ENCODE measurements at regions not wholly inside any gene's neighbourhood (a gene's known extent, or its start where the extent isn't known, plus 50 kb on each side); places are given as distances from the start of the nearest gene placed in this dataset.

DNA sequence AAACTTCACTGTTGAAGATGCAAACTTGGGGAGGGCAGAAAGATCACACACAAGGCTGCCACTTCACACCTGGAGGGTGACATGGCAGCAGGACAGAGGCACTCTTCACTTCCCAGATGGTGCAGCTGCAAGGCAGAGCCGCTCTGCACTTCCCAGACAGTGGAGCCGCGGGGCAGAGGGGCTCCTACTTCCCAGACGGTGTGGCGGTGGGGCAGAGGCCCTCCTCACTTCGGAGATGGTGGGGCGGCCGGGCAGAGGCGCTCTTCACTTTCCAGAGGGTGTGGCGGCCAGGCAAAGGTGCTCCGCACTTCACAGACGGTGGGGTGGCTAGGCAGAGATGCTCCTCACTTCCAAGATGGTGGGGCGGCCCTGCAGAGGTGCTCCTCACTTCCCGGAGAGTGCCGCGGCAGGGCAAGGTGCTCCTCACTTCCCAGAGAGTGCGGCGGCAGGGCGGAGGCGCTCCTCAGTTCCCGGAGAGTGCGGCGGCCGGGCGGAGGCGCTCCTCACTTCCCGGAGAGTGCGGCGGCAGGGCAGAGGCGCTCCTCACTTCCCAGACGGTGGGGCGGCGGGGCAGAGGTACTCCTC, 58.3 kb upstream of the PPP1R9A start:
- H3K9me3 Mint-ChIP-seq = peaks cover 0 to 18% (median 3%) of the 10 kb centered on the region in 7 donors
- Histone ChIP-seq H3K9me3 (ENCODE audit: control insufficient read depth in 2 of 2, low read length in 2 of 2) (peaks cover 2 to 3% of the 10 kb centered on the region in 2 experiments), H3K36me3 (ENCODE audit: control insufficient read depth, insufficient read depth, low read length) (no peaks in the 10 kb centered on the region), H3K4me1 (ENCODE audit: control insufficient read depth, insufficient read depth, low read length, poor library complexity, severe bottlenecking) (no peaks in the 10 kb centered on the region), H3K4me3 (ENCODE audit: low read depth, low read length) (no peak overlapping the region), H3K27ac (ENCODE audit: insufficient read depth, low read length, poor library complexity, severe bottlenecking) (no peak overlapping the region), H3K27me3 (ENCODE audit: control insufficient read depth, insufficient read depth, low read length) (no peaks in the 10 kb centered on the region)
- DNase-seq = no peak
- H3K36me3 Mint-ChIP-seq = no peaks in the 10 kb centered on the region
- no peak overlapping the region for H3K4me3 Mint-ChIP-seq
- no peak for ATAC-seq (ENCODE audit: low read depth in 2 of 2)
- no peak overlapping the region for H3K27ac Mint-ChIP-seq
- no peaks in the 10 kb centered on the region for H3K4me1 Mint-ChIP-seq
- H3K27me3 Mint-ChIP-seq = no peaks in the 10 kb centered on the region

DNA sequence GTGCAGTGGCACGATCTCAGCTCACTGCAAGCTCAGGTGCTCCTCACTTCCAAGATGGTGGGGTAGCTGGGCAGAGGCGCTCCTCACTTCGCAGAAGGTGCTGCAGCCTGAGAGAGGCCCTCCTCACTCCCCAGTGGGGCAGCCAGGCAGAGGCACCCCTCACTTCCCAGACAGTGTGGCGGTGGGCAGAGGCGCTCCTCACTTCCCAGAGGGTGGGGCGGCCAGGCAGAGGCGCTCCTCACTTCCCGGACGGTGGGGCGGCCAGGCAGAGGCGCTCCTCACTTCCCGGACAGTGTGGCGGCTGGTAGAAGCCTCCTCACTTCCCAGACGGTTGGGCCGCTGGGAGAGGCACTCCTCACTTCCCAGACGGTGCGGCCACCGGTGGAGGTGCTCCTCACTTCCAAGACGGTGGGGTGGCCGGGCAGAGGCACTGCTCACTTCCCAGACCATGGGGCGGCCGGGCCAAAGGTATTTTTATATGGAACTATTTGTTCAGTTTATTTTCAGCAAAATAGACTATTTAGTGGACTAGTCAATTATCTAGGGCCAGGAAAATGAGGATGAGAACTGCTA, 57.7 kb upstream of the PPP1R9A start:
- H3K27me3 ChIP-seq (ENCODE audit: control insufficient read depth, insufficient read depth, low read length) = no peaks in the 10 kb centered on the region
- Mint-ChIP-seq H3K27ac (no peak overlapping the region), H3K4me1 (no peaks in the 10 kb centered on the region), H3K27me3 (no peaks in the 10 kb centered on the region), H3K4me3 (no peak overlapping the region), H3K36me3 (no peaks in the 10 kb centered on the region), H3K9me3 (peaks cover 0 to 15% (median 4%) of the 10 kb centered on the region in 7 donors)
- no peaks in the 10 kb centered on the region for H3K4me1 ChIP-seq (ENCODE audit: control insufficient read depth, insufficient read depth, low read length, poor library complexity, severe bottlenecking)
- DNase-seq (no peak), ATAC-seq (ENCODE audit: low read depth in 2 of 2) (no peak)
- H3K4me3 ChIP-seq (ENCODE audit: low read depth, low read length) = no peak overlapping the region
- H3K36me3 ChIP-seq (ENCODE audit: control insufficient read depth, insufficient read depth, low read length) = no peaks in the 10 kb centered on the region
- H3K9me3 ChIP-seq (ENCODE audit: control insufficient read depth in 2 of 2, low read length in 2 of 2) = peaks cover 0 to 2% of the 10 kb centered on the region in 2 experiments
- H3K27ac ChIP-seq (ENCODE audit: insufficient read depth, low read length, poor library complexity, severe bottlenecking) = no peak overlapping the region

DNA sequence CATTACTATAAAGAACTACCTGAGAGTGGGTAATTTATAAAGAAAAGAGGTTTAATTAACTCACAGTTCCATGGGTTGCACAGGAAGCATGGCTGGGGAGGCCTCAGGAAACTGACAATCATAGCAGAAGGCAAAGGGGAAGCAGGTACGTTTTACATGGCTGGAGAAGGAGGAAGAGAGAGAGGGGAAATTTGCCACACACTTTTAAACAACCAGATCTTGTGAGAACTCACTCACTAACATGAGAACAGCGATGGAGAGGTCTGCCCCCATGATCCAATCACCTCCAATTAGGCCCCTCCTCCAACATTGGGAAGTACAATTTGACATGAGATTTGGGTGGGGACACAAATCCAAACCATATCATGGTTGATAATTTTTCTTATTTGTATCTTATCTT, 51.8 kb upstream of the PPP1R9A start:
- no peaks in the 10 kb centered on the region for H3K27me3 ChIP-seq (ENCODE audit: control insufficient read depth, insufficient read depth, low read length)
- Mint-ChIP-seq H3K27me3 (peaks cover 4% of the 10 kb centered on the region), H3K4me1 (no peaks in the 10 kb centered on the region), H3K27ac (no peak overlapping the region), H3K36me3 (no peaks in the 10 kb centered on the region), H3K9me3 (peaks cover 2 to 8% (median 4%) of the 10 kb centered on the region in 7 donors), H3K4me3 (no peak overlapping the region)
- H3K4me1 ChIP-seq (ENCODE audit: control insufficient read depth, insufficient read depth, low read length, poor library complexity, severe bottlenecking) = no peaks in the 10 kb centered on the region
- ATAC-seq (ENCODE audit: low read depth in 2 of 2) = no peak
- DNase-seq = no peak
- no peak overlapping the region for H3K27ac ChIP-seq (ENCODE audit: insufficient read depth, low read length, poor library complexity, severe bottlenecking)
- no peaks in the 10 kb centered on the region for H3K9me3 ChIP-seq (ENCODE audit: control insufficient read depth in 2 of 2, low read length in 2 of 2)
- no peaks in the 10 kb centered on the region for H3K36me3 ChIP-seq (ENCODE audit: control insufficient read depth, insufficient read depth, low read length)
- no peak overlapping the region for H3K4me3 ChIP-seq (ENCODE audit: low read depth, low read length)

DNA sequence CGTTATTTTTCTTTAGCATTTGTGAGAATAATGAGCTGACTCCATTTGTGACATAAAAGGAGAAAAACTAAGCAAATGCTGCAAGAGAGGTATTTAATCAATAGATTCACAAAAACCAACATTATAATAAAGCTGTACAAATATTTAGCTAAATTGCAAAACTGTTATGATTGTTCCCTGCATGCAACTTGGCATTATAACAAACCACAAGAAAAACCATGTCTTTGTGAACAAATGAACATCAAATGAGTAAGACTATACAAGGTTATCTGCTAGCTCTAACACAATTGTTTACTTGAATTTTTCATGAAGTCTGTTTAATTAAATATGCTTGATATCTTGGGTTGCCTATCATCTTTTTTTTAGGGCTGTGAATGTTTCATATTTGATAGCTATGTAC, 50.8 kb upstream of the PPP1R9A start:
- no peaks in the 10 kb centered on the region for H3K36me3 ChIP-seq (ENCODE audit: control insufficient read depth, insufficient read depth, low read length)
- H3K9me3 Mint-ChIP-seq = peaks cover 2 to 8% (median 4%) of the 10 kb centered on the region in 7 donors
- no peak overlapping the region for H3K27ac ChIP-seq (ENCODE audit: insufficient read depth, low read length, poor library complexity, severe bottlenecking)
- H3K4me3 ChIP-seq (ENCODE audit: low read depth, low read length) = no peak overlapping the region
- no peak for ATAC-seq (ENCODE audit: low read depth in 2 of 2)
- no peaks in the 10 kb centered on the region for H3K4me1 Mint-ChIP-seq
- H3K27ac Mint-ChIP-seq = no peak overlapping the region
- H3K36me3 Mint-ChIP-seq = no peaks in the 10 kb centered on the region
- H3K4me1 ChIP-seq (ENCODE audit: control insufficient read depth, insufficient read depth, low read length, poor library complexity, severe bottlenecking) = no peaks in the 10 kb centered on the region
- H3K9me3 ChIP-seq (ENCODE audit: control insufficient read depth in 2 of 2, low read length in 2 of 2) = no peaks in the 10 kb centered on the region
- no peak for DNase-seq
- H3K4me3 Mint-ChIP-seq = no peak overlapping the region
- H3K27me3 ChIP-seq (ENCODE audit: control insufficient read depth, insufficient read depth, low read length) = no peaks in the 10 kb centered on the region
- peaks cover 4% of the 10 kb centered on the region for H3K27me3 Mint-ChIP-seq
